BE2C (cell line): ENCODE measurements at regions not wholly inside any gene's neighbourhood (a gene's known extent, or its start where the extent isn't known, plus 50 kb on each side); places are given as distances from the start of the nearest gene placed in this dataset.

ENCODE experiments used
- DNase-seq: peaks from one replicate; pipeline ENCODE4 v3.0.0-alpha.2; 2020
- H3K27me3 ChIP-seq: fragments of 250-450 bp; sonication (Bioruptor Pico); 2 replicates; pipeline ENCODE4 v1.5.1; 2020; ENCODE audit warnings: mild to moderate bottlenecking
- H3K36me3 ChIP-seq: fragments of 250-450 bp; sonication (Bioruptor Pico); 2 replicates; pipeline ENCODE4 v1.5.1; 2020; ENCODE audit warnings: mild to moderate bottlenecking
- H3K4me1 ChIP-seq: fragments of 250-450 bp; sonication (Bioruptor Pico); 2 replicates; pipeline ENCODE4 v1.5.1; 2020
- H3K4me3 ChIP-seq: 2 replicates; pipeline ENCODE4 v1.5.1; 2011; ENCODE audit warnings: low read depth, low read length
- H3K9me3 ChIP-seq: fragments of 250-450 bp; sonication (Bioruptor Pico); 2 replicates; pipeline ENCODE4 v1.5.1; 2020
- CTCF ChIP-seq: IDR thresholded peaks from 2 replicates; pipeline ENCODE4 v1.5.1; 2012; ENCODE audit warnings: mild to moderate bottlenecking, low read depth, low read length

- peaks cover 9% of the 10 kb centered on the region; the same call in 1 of the 2 replicates for H3K4me1 ChIP-seq
Measured at GRCh38 chr20:50263831-50264230, 73.2 kb downstream of the CEBPB start.

GRCh38 chr20:50264534-50265145 lies 74.0 kb downstream of the CEBPB start:
- no peak for TF ChIP-seq CTCF
- Histone ChIP-seq H3K27me3 (no peaks in the 10 kb centered on the region), H3K4me3 (no peak overlapping the region), H3K36me3 (no peaks in the 10 kb centered on the region), H3K9me3 (no peaks in the 10 kb centered on the region), H3K4me1 (peaks cover 9% of the 10 kb centered on the region; the same call in 1 of the 2 replicates)
- DNase-seq: no peak

More at GRCh38 chr20:50263831-50264230, 73.2 kb downstream of the CEBPB start:
- no peaks in the 10 kb centered on the region for H3K36me3 ChIP-seq
- H3K27me3 ChIP-seq: no peaks in the 10 kb centered on the region
- no peaks in the 10 kb centered on the region for H3K9me3 ChIP-seq
- TF ChIP-seq CTCF: no peak
- no peak overlapping the region for H3K4me3 ChIP-seq
- no peak for DNase-seq

GRCh38 chr20:50265245-50265946 lies 74.8 kb downstream of the CEBPB start:
- DNase-seq: no peak
- Histone ChIP-seq H3K27me3 (no peaks in the 10 kb centered on the region), H3K4me1 (peaks cover 5% of the 10 kb centered on the region; the same call in 1 of the 2 replicates)

GRCh38 chr20:50266293-50267040 lies 75.8 kb downstream of the CEBPB start:
- TF ChIP-seq CTCF: no peak
- H3K27me3 ChIP-seq: no peaks in the 10 kb centered on the region
- DNase-seq: no peak
- H3K9me3 ChIP-seq: no peaks in the 10 kb centered on the region
- H3K4me1 ChIP-seq: peaks cover 7% of the 10 kb centered on the region; the same call in 1 of the 2 replicates
- H3K4me3 ChIP-seq: no peak overlapping the region
- no peaks in the 10 kb centered on the region for H3K36me3 ChIP-seq

More at GRCh38 chr20:50265245-50265946, 74.8 kb downstream of the CEBPB start:
- Histone ChIP-seq H3K36me3 (no peaks in the 10 kb centered on the region), H3K4me3 (no peak overlapping the region), H3K9me3 (no peaks in the 10 kb centered on the region)
- TF ChIP-seq CTCF: no peak

- no peaks in the 10 kb centered on the region for H3K27me3 ChIP-seq
- TF ChIP-seq CTCF: no peak
Measured at GRCh38 chr20:50267041-50267865, 76.6 kb downstream of the CEBPB start.

More at GRCh38 chr20:50267041-50267865, 76.6 kb downstream of the CEBPB start:
- no peak overlapping the region for H3K4me3 ChIP-seq
- peaks cover 7% of the 10 kb centered on the region; the same call in 1 of the 2 replicates for H3K4me1 ChIP-seq
- H3K9me3 ChIP-seq: no peaks in the 10 kb centered on the region
- no peak for DNase-seq
- H3K36me3 ChIP-seq: no peaks in the 10 kb centered on the region
